Stimulated activated memory B cell treated with anti-CD40 and anti-IgM and Interleukin-4, amounts not matched to agents 10 μg/mL and 1 μg/mL and 100 μg/mL, for 72 hours (primary cell): ENCODE measurements at regions not wholly inside any gene's neighbourhood (a gene's known extent, or its start where the extent isn't known, plus 50 kb on each side); places are given as distances from the start of the nearest gene placed in this dataset.
A peak's percentile ranks its signal among the peaks of the same experiment; 100 is the strongest.

Source experiments
- ATAC-seq: fragments of 150-1000 bp; cut with Tn5 transposase; 2 replicates; pipeline ENCODE4 v1.10.0; 2021
- H3K27ac Mint-ChIP-seq: one replicate; pipeline ENCODE4 v1.8.0; 2022; ENCODE audit warnings: mild to moderate bottlenecking, mixed read lengths
- H3K27me3 Mint-ChIP-seq: one replicate; pipeline ENCODE4 v1.8.0; 2022; ENCODE audit warnings: mixed read lengths
- H3K36me3 Mint-ChIP-seq: one replicate; pipeline ENCODE4 v1.8.0; 2022; ENCODE audit warnings: mixed read lengths
- H3K4me1 Mint-ChIP-seq: one replicate; pipeline ENCODE4 v1.8.0; 2022; ENCODE audit warnings: mixed read lengths
- H3K4me3 Mint-ChIP-seq: one replicate; pipeline ENCODE4 v1.8.0; 2022; ENCODE audit warnings: mild to moderate bottlenecking, moderate library complexity, mixed read lengths
- H3K9me3 Mint-ChIP-seq: one replicate; pipeline ENCODE4 v1.8.0; 2022; ENCODE audit warnings: mixed read lengths

GRCh38 chr2:43030551-43031307 lies 195.7 kb downstream of the ZFP36L2 start:
- Mint-ChIP-seq H3K4me1 (peaks cover 6% of the 10 kb centered on the region), H3K27ac (no peak overlapping the region), H3K36me3 (no peaks in the 10 kb centered on the region)

GRCh38 chr2:43029186-43029585 lies 197.2 kb downstream of the ZFP36L2 start:
- no peaks in the 10 kb centered on the region for H3K36me3 Mint-ChIP-seq
- peaks cover 8% of the 10 kb centered on the region for H3K27me3 Mint-ChIP-seq
- peaks cover 18% of the 10 kb centered on the region for H3K4me1 Mint-ChIP-seq
- no peaks in the 10 kb centered on the region for H3K9me3 Mint-ChIP-seq
- ATAC-seq = no peak
- H3K27ac Mint-ChIP-seq = no peak overlapping the region
- no peak overlapping the region for H3K4me3 Mint-ChIP-seq

More at GRCh38 chr2:43030551-43031307, 195.7 kb downstream of the ZFP36L2 start:
- Mint-ChIP-seq H3K27me3 (peaks cover 8% of the 10 kb centered on the region), H3K9me3 (no peaks in the 10 kb centered on the region), H3K4me3 (no peak overlapping the region)
- ATAC-seq = no peak

GRCh38 chr2:43028188-43028587 lies 198.2 kb downstream of the ZFP36L2 start:
- Mint-ChIP-seq H3K4me1 (peaks cover 18% of the 10 kb centered on the region), H3K27me3 (peaks cover 8% of the 10 kb centered on the region), H3K9me3 (no peaks in the 10 kb centered on the region), H3K36me3 (no peaks in the 10 kb centered on the region), H3K27ac (no peak overlapping the region), H3K4me3 (no peak overlapping the region)
- no peak for ATAC-seq

- no peak for ATAC-seq
Observed at GRCh38 chr2:43027097-43027873, 199.1 kb downstream of the ZFP36L2 start.

GRCh38 chr2:43026426-43027096 lies 199.8 kb downstream of the ZFP36L2 start:
- peaks cover 18% of the 10 kb centered on the region for H3K4me1 Mint-ChIP-seq
- peak overlapping the region; percentile 70 for H3K27ac Mint-ChIP-seq
- ATAC-seq = no peak
- no peak overlapping the region for H3K4me3 Mint-ChIP-seq
- peaks cover 8% of the 10 kb centered on the region for H3K27me3 Mint-ChIP-seq
- peaks cover 9% of the 10 kb centered on the region for H3K36me3 Mint-ChIP-seq
- H3K9me3 Mint-ChIP-seq = peaks cover 8% of the 10 kb centered on the region

More at GRCh38 chr2:43027097-43027873, 199.1 kb downstream of the ZFP36L2 start:
- Mint-ChIP-seq H3K9me3 (peaks cover 3% of the 10 kb centered on the region), H3K4me3 (no peak overlapping the region), H3K4me1 (peaks cover 18% of the 10 kb centered on the region), H3K27ac (peak overlapping the region; percentile 70), H3K36me3 (peaks cover 5% of the 10 kb centered on the region), H3K27me3 (peaks cover 8% of the 10 kb centered on the region)

- peaks cover 11% of the 10 kb centered on the region for H3K9me3 Mint-ChIP-seq
- H3K4me1 Mint-ChIP-seq = peaks cover 18% of the 10 kb centered on the region
- peaks cover 8% of the 10 kb centered on the region for H3K27me3 Mint-ChIP-seq
- H3K4me3 Mint-ChIP-seq = no peak overlapping the region
- H3K27ac Mint-ChIP-seq = peak overlapping the region; percentile 70
- H3K36me3 Mint-ChIP-seq = peaks cover 9% of the 10 kb centered on the region
- ATAC-seq = no peak
Observed at GRCh38 chr2:43025709-43026295, 200.6 kb downstream of the ZFP36L2 start.

GRCh38 chr2:43024515-43025011 lies 201.8 kb downstream of the ZFP36L2 start:
- H3K36me3 Mint-ChIP-seq = peaks cover 9% of the 10 kb centered on the region
- no peak overlapping the region for H3K4me3 Mint-ChIP-seq
- peaks cover 11% of the 10 kb centered on the region for H3K9me3 Mint-ChIP-seq
- ATAC-seq = peak; percentile 43
- no peaks in the 10 kb centered on the region for H3K27me3 Mint-ChIP-seq
- H3K4me1 Mint-ChIP-seq = peaks cover 18% of the 10 kb centered on the region
- H3K27ac Mint-ChIP-seq = no peak overlapping the region

GRCh38 chr2:43023791-43024514 lies 202.5 kb downstream of the ZFP36L2 start:
- Mint-ChIP-seq H3K4me3 (no peak overlapping the region), H3K36me3 (peaks cover 9% of the 10 kb centered on the region), H3K27me3 (no peaks in the 10 kb centered on the region), H3K4me1 (peaks cover 18% of the 10 kb centered on the region), H3K27ac (no peak overlapping the region), H3K9me3 (peaks cover 11% of the 10 kb centered on the region)
- no peak for ATAC-seq

GRCh38 chr2:43022896-43023295 lies 203.5 kb downstream of the ZFP36L2 start:
- Mint-ChIP-seq H3K27me3 (peaks cover 3% of the 10 kb centered on the region), H3K9me3 (peaks cover 11% of the 10 kb centered on the region), H3K27ac (no peak overlapping the region), H3K36me3 (peaks cover 9% of the 10 kb centered on the region), H3K4me3 (no peak overlapping the region), H3K4me1 (peaks cover 18% of the 10 kb centered on the region)
- no peak for ATAC-seq

GRCh38 chr2:43021791-43022509 lies 204.5 kb downstream of the ZFP36L2 start:
- Mint-ChIP-seq H3K27ac (no peak overlapping the region), H3K4me3 (no peak overlapping the region), H3K4me1 (peaks cover 18% of the 10 kb centered on the region), H3K36me3 (peaks cover 9% of the 10 kb centered on the region), H3K9me3 (peaks cover 11% of the 10 kb centered on the region), H3K27me3 (peaks cover 10% of the 10 kb centered on the region)
- ATAC-seq = no peak

- ATAC-seq = no peak
- Mint-ChIP-seq H3K27ac (no peak overlapping the region), H3K4me3 (no peak overlapping the region), H3K9me3 (peaks cover 11% of the 10 kb centered on the region), H3K27me3 (peaks cover 10% of the 10 kb centered on the region), H3K4me1 (peaks cover 12% of the 10 kb centered on the region), H3K36me3 (peaks cover 9% of the 10 kb centered on the region)
Observed at GRCh38 chr2:43020990-43021669, 205.3 kb downstream of the ZFP36L2 start.

- peaks cover 11% of the 10 kb centered on the region for H3K9me3 Mint-ChIP-seq
- no peak for ATAC-seq
- H3K36me3 Mint-ChIP-seq = peaks cover 9% of the 10 kb centered on the region
- H3K27ac Mint-ChIP-seq = no peak overlapping the region
- peaks cover 10% of the 10 kb centered on the region for H3K27me3 Mint-ChIP-seq
- no peak overlapping the region for H3K4me3 Mint-ChIP-seq
- peaks cover 10% of the 10 kb centered on the region for H3K4me1 Mint-ChIP-seq
Observed at GRCh38 chr2:43020296-43020695, 206.1 kb downstream of the ZFP36L2 start.

- Mint-ChIP-seq H3K27ac (no peak overlapping the region), H3K27me3 (peaks cover 10% of the 10 kb centered on the region), H3K36me3 (peaks cover 9% of the 10 kb centered on the region), H3K9me3 (peaks cover 11% of the 10 kb centered on the region), H3K4me3 (no peak overlapping the region), H3K4me1 (peaks cover 4% of the 10 kb centered on the region)
- ATAC-seq = no peak
Observed at GRCh38 chr2:43019536-43020183, 206.7 kb downstream of the ZFP36L2 start.
